ENCODE measurements at regions not wholly inside any gene's neighbourhood (a gene's known extent, or its start where the extent isn't known, plus 50 kb on each side); places are given as distances from the start of the nearest gene placed in this dataset.
"Not testable (repeated sequence)": the region's sequence is repeated elsewhere in the genome, so short reads cannot be mapped to it uniquely, and the experiment has no call there.

- DNase-seq = not testable (repeated sequence)
These were observed 192.8 kb downstream of the C16orf95 start for GRCh38 chr16:87124405-87124804.

GRCh38 chr16:87125206-87126155 lies 191.7 kb downstream of the C16orf95 start:
- no peak for DNase-seq

GRCh38 chr16:87126403-87127025 lies 190.7 kb downstream of the C16orf95 start:
- no peak for DNase-seq

GRCh38 chr16:87127061-87127765 lies 190.0 kb downstream of the C16orf95 start:
- no peak for DNase-seq

GRCh38 chr16:87127766-87128147 lies 189.4 kb downstream of the C16orf95 start:
- no peak for DNase-seq

GRCh38 chr16:87129771-87130170 lies 187.4 kb downstream of the C16orf95 start:
- no peak for DNase-seq

- no peak for DNase-seq
These were observed 185.9 kb downstream of the C16orf95 start for GRCh38 chr16:87131061-87131995.

- no peak for DNase-seq
These were observed 185.2 kb downstream of the C16orf95 start for GRCh38 chr16:87131996-87132345.

- DNase-seq = no peak
These were observed 184.7 kb downstream of the C16orf95 start for GRCh38 chr16:87132361-87133014.

- no peak for DNase-seq
These were observed 183.9 kb downstream of the C16orf95 start for GRCh38 chr16:87133112-87133850.

GRCh38 chr16:87133966-87134627 lies 183.1 kb downstream of the C16orf95 start:
- DNase-seq = no peak

GRCh38 chr16:87134628-87134995 lies 182.6 kb downstream of the C16orf95 start:
- DNase-seq = no peak

GRCh38 chr16:87135246-87136030 lies 181.8 kb downstream of the C16orf95 start:
- DNase-seq = no peak

- DNase-seq = no peak
These were observed 178.9 kb downstream of the C16orf95 start for GRCh38 chr16:87138316-87138715.

- no peak for DNase-seq
These were observed 178.4 kb downstream of the C16orf95 start for GRCh38 chr16:87138738-87139267.

GRCh38 chr16:87140211-87141200 lies 176.7 kb downstream of the C16orf95 start:
- no peak for DNase-seq

GRCh38 chr16:87141402-87141801 lies 175.8 kb downstream of the C16orf95 start:
- no peak for DNase-seq

- DNase-seq = no peak
These were observed 173.5 kb downstream of the C16orf95 start for GRCh38 chr16:87143661-87144121.

Measured in CD4-positive, alpha-beta T cell treated with Interferon alpha-2 for 1 hour (primary cell).